ENCODE measurements at regions not wholly inside any gene's neighbourhood (a gene's known extent, or its start where the extent isn't known, plus 50 kb on each side); places are given as distances from the start of the nearest gene placed in this dataset.

DNA sequence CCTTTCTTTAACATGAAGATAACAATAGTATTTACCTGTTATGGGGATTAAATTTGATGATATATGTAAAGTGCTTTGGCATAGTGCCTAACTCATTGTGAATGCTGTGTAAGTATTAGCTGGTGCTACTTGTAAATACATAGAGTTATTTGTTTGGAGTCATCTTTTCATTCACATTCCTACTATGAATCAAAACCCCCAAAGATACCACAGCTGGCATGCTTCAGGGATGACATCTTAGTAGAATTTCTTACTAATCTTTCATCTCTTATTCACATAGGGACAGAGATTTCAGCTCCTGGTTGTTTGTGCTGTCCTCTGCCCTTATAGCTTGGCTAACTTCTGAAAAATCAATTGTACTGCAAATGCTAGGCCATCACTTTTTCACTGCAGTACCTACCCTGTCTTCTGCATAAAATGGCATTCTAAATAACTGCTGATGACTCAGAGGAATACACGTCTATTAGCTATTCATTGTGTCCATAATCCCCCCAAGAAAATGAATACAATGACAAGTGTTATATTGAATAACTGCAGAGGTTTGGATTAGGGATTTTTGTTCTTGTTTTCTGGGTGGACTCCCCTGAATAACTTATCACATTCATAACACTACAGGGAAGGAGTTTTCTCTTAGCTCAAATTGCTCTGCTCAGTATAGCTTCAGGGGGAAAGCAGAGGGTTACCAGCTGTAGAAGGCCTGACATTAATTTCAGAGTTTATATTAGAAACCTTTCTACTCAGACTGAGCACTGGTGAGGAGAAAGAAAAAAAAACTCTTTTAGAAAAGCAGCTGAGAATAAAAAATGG is 192.2 kb upstream of the C9orf72 start:
- TF ChIP-seq POLR2A (IDR thresholded peaks at IDR 0.05; ENCODE audit: insufficient read depth in 1 of 2, low read depth in 2 of 2, low read length in 2 of 2): no peak
- TF ChIP-seq, protein P1, sequence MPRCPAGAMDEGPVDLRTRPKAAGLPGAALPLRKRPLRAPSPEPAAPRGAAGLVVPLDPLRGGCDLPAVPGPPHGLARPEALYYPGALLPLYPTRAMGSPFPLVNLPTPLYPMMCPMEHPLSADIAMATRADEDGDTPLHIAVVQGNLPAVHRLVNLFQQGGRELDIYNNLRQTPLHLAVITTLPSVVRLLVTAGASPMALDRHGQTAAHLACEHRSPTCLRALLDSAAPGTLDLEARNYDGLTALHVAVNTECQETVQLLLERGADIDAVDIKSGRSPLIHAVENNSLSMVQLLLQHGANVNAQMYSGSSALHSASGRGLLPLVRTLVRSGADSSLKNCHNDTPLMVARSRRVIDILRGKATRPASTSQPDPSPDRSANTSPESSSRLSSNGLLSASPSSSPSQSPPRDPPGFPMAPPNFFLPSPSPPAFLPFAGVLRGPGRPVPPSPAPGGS (CRISPR knock-in tag; IDR thresholded peaks at IDR 0.05): no peak
- no peak for TF ChIP-seq RAD51 (IDR thresholded peaks at IDR 0.05; ENCODE audit: borderline replicate concordance)
- no peak for TF ChIP-seq PCBP1 (IDR thresholded peaks at IDR 0.05; ENCODE audit: borderline replicate concordance, low read depth, low read length)
- no peak for TF ChIP-seq NFIC (IDR thresholded peaks at IDR 0.05; ENCODE audit: low read length)
- TF ChIP-seq MTA1 (CRISPR knock-in tag; IDR thresholded peaks at IDR 0.05; ENCODE audit: borderline replicate concordance): no peak
- TF ChIP-seq ELF4 (CRISPR knock-in tag; IDR thresholded peaks at IDR 0.05; ENCODE audit: borderline replicate concordance): no peak
- no peak for TF ChIP-seq CBFB (CRISPR knock-in tag; IDR thresholded peaks at IDR 0.05)
- TF ChIP-seq, protein P2, sequence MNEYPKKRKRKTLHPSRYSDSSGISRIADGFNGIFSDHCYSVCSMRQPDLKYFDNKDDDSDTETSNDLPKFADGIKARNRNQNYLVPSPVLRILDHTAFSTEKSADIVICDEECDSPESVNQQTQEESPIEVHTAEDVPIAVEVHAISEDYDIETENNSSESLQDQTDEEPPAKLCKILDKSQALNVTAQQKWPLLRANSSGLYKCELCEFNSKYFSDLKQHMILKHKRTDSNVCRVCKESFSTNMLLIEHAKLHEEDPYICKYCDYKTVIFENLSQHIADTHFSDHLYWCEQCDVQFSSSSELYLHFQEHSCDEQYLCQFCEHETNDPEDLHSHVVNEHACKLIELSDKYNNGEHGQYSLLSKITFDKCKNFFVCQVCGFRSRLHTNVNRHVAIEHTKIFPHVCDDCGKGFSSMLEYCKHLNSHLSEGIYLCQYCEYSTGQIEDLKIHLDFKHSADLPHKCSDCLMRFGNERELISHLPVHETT (CRISPR knock-in tag; conservative IDR thresholded peaks at IDR 0.05): no peak
- TF ChIP-seq MYC (CRISPR knock-in tag; IDR thresholded peaks at IDR 0.05; ENCODE audit: borderline replicate concordance): no peak
